ENCODE measurements at regions not wholly inside any gene's neighbourhood (a gene's known extent, or its start where the extent isn't known, plus 50 kb on each side); places are given as distances from the start of the nearest gene placed in this dataset.

- TF ChIP-seq USF1 (IDR thresholded peaks at IDR 0.05): 0 out of 2 replicates have a peak, but pooled peaks have one; percentile 17
Observed at GRCh38 chr20:48374031-48374907, 453.5 kb downstream of the PREX1 start.

- no peak for TF ChIP-seq REST (IDR thresholded peaks at IDR 0.05; ENCODE audit: low read depth)
- no peak for TF ChIP-seq CEBPB (IDR thresholded peaks at IDR 0.05)
- TF ChIP-seq RAD21 (IDR thresholded peaks at IDR 0.05; ENCODE audit: low read depth): no peak
- no peak for TF ChIP-seq YY1 (IDR thresholded peaks at IDR 0.05; ENCODE audit: low read depth)
- TF ChIP-seq EP300 (IDR thresholded peaks at IDR 0.05; ENCODE audit: borderline replicate concordance): no peak
- no peak for TF ChIP-seq TEAD4 (IDR thresholded peaks at IDR 0.05)
- no peak for TF ChIP-seq TAF1 (IDR thresholded peaks at IDR 0.05; ENCODE audit: low read depth)
- no peak for TF ChIP-seq USF1 (IDR thresholded peaks at IDR 0.05)
- no peak for TF ChIP-seq EGR1 (IDR thresholded peaks at IDR 0.05)
- no peak for TF ChIP-seq FOXM1 (IDR thresholded peaks at IDR 0.05; ENCODE audit: borderline replicate concordance, low read depth)
- TF ChIP-seq ZBTB7A (IDR thresholded peaks at IDR 0.05; ENCODE audit: low read depth): no peak
- no peak for TF ChIP-seq MAX (IDR thresholded peaks at IDR 0.05)
- no peak for TF ChIP-seq TCF12 (IDR thresholded peaks at IDR 0.05; ENCODE audit: low read depth)
- TF ChIP-seq NFIC (IDR thresholded peaks at IDR 0.05): no peak
- no peak for TF ChIP-seq CREB1 (IDR thresholded peaks at IDR 0.05; ENCODE audit: low read depth)
Observed at GRCh38 chr20:48373555-48373934, 454.3 kb downstream of the PREX1 start.

GRCh38 chr20:48371211-48371610 lies 456.6 kb downstream of the PREX1 start:
- TF ChIP-seq EP300 (IDR thresholded peaks at IDR 0.05; ENCODE audit: borderline replicate concordance): no peak
- no peak for TF ChIP-seq YY1 (IDR thresholded peaks at IDR 0.05; ENCODE audit: low read depth)
- no peak for TF ChIP-seq CREB1 (IDR thresholded peaks at IDR 0.05; ENCODE audit: low read depth)
- TF ChIP-seq TAF1 (IDR thresholded peaks at IDR 0.05; ENCODE audit: low read depth): no peak
- no peak for TF ChIP-seq USF1 (IDR thresholded peaks at IDR 0.05)
- no peak for TF ChIP-seq NFIC (IDR thresholded peaks at IDR 0.05)
- TF ChIP-seq ZBTB7A (IDR thresholded peaks at IDR 0.05; ENCODE audit: low read depth): no peak
- no peak for TF ChIP-seq EGR1 (IDR thresholded peaks at IDR 0.05)
- TF ChIP-seq REST (IDR thresholded peaks at IDR 0.05; ENCODE audit: low read depth): no peak
- no peak for TF ChIP-seq TEAD4 (IDR thresholded peaks at IDR 0.05)

- no peak for TF ChIP-seq CEBPB (IDR thresholded peaks at IDR 0.05)
- TF ChIP-seq ZBTB7A (IDR thresholded peaks at IDR 0.05; ENCODE audit: low read depth): no peak
- no peak for TF ChIP-seq YY1 (IDR thresholded peaks at IDR 0.05; ENCODE audit: low read depth)
- TF ChIP-seq FOXM1 (IDR thresholded peaks at IDR 0.05; ENCODE audit: borderline replicate concordance, low read depth): no peak
- no peak for TF ChIP-seq REST (IDR thresholded peaks at IDR 0.05; ENCODE audit: low read depth)
- TF ChIP-seq TCF12 (IDR thresholded peaks at IDR 0.05; ENCODE audit: low read depth): no peak
- no peak for TF ChIP-seq NFIC (IDR thresholded peaks at IDR 0.05)
- no peak for TF ChIP-seq EP300 (IDR thresholded peaks at IDR 0.05; ENCODE audit: borderline replicate concordance)
- TF ChIP-seq EGR1 (IDR thresholded peaks at IDR 0.05): no peak
- TF ChIP-seq RAD21 (IDR thresholded peaks at IDR 0.05; ENCODE audit: low read depth): no peak
- TF ChIP-seq MAX (IDR thresholded peaks at IDR 0.05): no peak
- TF ChIP-seq TEAD4 (IDR thresholded peaks at IDR 0.05): no peak
- TF ChIP-seq TAF1 (IDR thresholded peaks at IDR 0.05; ENCODE audit: low read depth): no peak
- no peak for TF ChIP-seq USF1 (IDR thresholded peaks at IDR 0.05)
- TF ChIP-seq CREB1 (IDR thresholded peaks at IDR 0.05; ENCODE audit: low read depth): no peak
Observed at GRCh38 chr20:48366230-48366629, 461.6 kb downstream of the PREX1 start.

All from Ishikawa (cell line).